GM18870 (cell line): ENCODE measurements at regions not wholly inside any gene's neighbourhood (a gene's known extent, or its start where the extent isn't known, plus 50 kb on each side); places are given as distances from the start of the nearest gene placed in this dataset.
"Not testable (repeated sequence)": the region's sequence is repeated elsewhere in the genome, so short reads cannot be mapped to it uniquely, and the experiment has no call there.

Experiments used
- ATAC-seq: cut with Tn5 transposase; IDR thresholded peaks from one replicate; pipeline ENCODE4 v1.9.1; 2021; ENCODE audit warnings: moderate library complexity; ENCODE audit not compliant: unreplicated experiment

DNA sequence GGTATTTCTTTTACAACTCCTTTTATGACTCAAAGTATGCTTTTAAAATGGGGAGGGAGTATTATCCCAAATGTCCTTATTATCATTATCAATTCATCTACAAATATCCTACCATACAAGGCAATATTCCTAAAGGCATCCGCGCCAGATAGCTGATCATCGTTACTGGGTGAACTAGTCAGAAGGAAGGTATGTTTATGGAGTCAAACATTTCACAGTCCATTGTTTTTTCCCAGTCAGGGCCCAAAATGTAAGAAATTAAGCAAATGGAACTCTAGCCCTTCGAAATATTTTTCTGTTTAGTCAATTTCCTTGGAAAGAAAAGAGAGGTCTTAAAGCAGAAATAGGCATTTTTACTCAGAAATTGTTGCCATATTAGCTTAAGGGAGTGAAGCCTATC, 188.5 kb upstream of the CCNG1 start:
- ATAC-seq, result no peak

DNA sequence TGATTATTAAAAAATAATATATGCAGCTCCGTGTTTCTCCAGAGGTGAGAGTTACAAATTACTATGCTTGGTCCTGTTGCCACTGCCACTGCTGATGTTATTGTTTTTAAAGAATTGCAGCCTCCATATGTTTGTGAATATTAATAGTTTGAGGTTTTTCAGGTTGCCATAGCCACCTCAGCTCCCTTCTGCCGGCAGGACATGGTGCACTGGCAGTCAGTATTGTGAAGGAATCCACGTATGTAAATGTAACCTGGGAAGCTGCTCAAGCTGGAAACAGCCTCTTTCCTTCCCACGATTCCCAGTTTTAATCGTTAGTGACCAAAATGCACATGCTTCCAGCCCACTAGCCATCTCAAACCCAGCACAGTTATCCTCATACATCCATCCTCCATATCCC, 184.4 kb upstream of the CCNG1 start:
- no peak for ATAC-seq

DNA sequence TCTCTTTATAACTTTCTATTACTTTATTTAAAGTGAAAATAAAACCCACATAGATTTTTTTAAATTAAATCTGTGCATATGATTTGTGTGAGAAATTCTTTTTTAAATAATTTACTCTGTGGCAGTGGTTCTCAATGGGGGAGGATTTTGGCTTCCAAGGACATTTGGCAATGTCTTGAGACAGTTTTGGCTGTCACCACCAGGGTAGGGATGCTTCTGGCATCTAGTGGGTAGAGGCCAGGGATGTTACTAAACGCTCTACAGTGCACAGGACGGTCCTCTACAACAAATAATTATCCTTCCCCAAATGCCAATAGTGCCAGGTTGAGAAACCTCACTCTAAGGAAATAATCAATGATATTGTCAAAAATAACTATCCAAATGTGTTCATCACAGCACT, 177.9 kb upstream of the CCNG1 start:
- no peak for ATAC-seq

GRCh38 chr5:163260471-163260870, 176.9 kb upstream of the CCNG1 start:
- ATAC-seq, result no peak

GRCh38 chr5:163260961-163261360, 176.4 kb upstream of the CCNG1 start:
- ATAC-seq, result no peak

DNA sequence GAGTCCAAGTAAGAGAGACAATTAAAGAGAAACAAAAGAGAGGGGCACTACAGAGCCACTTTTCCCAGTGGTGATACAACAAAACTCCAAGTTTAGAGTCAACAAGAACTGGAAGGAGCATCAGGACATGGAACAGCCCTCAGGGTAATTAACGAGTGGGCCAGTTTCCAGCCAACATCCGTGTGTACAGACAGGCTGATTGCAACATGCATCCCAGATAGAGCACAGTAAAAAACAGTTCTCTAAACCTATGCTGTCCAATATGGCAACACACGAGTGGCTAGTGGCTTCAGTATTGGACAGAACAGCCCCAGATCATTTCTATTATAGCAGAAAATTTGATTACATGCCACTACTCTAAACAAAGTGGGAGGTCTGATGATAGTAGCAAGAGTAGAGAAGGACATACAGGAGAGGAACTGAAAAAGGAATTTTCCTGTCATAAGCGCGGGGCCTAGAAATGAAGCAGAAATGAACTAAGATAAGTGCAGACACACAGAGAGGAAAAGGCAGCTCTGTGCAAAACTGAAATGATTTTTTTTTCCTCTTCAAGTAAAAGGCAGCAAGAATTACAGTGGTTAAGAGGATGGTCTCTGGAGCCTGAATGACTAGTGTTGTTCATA, 175.6 kb upstream of the CCNG1 start:
- no peak for ATAC-seq

- ATAC-seq, result not testable (repeated sequence)
Measured at GRCh38 chr5:163266249-163266648, 171.1 kb upstream of the CCNG1 start.

DNA sequence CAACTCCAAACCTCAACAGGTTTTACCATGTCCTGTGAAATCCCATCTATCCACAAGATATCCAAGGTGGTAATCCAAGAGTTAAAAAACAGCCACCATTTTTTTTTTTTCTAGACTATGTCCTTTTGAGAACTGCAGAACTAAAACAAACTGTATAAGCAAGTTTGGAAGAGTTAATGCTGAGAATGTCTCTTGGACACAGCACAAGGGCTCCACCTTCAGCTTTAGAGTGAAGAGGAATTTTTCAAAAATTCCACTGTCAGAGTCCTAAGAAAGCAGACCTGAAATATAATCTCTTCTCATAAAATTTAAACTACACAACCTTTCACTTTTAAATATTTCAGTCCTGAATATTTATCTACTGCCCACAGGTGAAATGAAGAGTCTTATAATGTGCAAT, 167.8 kb upstream of the CCNG1 start:
- ATAC-seq, result no peak

- no peak for ATAC-seq
Measured at GRCh38 chr5:163276466-163276865, 160.9 kb upstream of the CCNG1 start.

DNA sequence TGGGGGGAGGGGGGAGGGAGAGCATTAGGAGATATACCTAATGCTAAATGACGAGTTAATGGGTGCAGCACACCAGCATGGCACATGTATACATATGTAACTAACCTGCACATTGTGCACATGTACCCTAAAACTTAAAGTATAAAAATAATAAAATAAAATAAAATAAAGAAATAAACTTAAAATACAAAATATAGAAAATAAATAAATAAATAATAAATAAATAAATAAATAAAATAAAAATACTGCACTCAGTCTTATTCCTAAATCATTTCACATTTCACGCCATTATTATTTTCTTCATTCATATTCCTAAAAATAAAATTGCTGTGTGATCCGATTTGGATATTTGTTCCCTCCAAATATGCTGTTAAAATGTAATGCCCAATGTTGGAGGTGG, 156.5 kb upstream of the CCNG1 start:
- not testable (repeated sequence) for ATAC-seq

- no peak for ATAC-seq
Measured at GRCh38 chr5:163281512-163281911, 155.9 kb upstream of the CCNG1 start.

DNA sequence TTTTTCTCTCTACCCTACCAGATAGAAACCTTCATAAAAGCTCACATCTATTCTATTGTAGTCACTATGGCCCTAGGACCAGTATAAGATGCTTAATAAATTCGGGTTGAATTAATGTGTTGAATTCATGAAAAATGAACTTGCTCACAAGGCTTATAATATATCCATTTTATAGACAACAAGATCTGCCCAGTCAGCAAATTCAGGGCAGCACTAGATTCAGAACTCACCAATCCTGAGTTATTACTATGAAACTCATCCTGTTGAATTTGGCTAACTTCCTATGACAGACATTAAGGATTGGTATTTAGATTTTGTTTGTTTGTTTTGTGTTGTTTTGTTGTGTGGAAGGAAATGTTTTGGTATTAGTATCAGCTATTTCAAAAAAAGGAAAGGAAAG, 143.6 kb upstream of the CCNG1 start:
- ATAC-seq, result no peak

DNA sequence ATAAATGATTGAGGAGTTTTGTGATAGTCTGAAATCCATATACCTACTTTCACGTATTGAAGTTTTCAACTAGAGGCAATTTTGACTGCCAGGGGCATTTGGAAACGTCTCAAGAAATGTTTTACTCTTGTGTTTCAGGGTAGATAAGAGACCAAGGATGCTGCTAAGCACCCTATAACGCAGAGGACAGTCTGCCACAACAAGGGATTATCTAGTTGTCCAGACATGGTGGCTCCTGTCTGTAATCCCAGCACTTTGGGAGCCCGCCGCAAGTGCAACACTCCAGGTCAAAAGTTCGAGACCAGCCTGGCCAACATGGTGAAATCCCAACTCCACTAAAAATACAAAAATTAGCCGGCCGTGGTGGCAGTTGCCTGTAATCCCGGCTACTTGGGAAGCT, 133.7 kb upstream of the CCNG1 start:
- ATAC-seq, result no peak

GRCh38 chr5:163305655-163306054, 131.7 kb upstream of the CCNG1 start:
- ATAC-seq, result no peak

DNA sequence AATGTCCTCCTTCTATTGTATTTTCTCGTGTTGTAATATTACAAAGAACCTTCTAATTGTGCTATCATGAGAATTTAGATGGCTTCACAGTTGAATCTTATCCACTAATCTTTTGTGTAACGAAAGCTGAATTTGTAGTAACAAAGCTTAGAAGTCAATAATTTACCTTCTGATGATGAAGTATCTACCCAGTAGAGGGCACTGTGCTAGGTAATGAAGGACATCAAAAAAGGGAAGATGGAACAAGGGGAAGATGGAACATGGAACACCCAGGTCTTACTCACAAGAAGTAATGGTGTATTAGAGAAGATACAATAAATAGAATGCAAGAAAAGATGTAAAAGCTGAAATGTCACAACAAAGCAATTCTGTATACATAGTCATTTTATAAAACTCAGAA, 131.0 kb upstream of the CCNG1 start:
- ATAC-seq, result peak; percentile 36

GRCh38 chr5:163309914-163310313, 127.5 kb upstream of the CCNG1 start:
- no peak for ATAC-seq

GRCh38 chr5:163310997-163311396, 126.4 kb upstream of the CCNG1 start:
- peak; percentile 67 for ATAC-seq

DNA sequence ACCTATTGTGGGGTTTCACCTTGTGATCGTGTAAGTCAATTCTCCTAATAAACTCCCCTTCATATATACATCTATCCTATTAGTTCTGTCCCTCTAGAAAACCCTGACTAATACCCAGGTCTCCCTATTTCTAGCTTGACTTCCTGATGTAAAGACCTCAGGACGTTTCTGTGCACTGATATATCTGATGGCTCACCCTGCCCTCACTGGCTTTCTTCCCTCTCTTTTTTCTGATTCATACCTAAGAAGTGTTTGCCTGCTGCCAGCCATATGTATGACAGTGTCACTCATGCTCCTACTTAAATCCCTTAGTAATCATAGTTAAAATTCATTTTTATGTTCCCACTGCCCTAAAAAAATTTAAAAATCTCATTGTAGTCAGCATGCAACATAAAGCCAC, 124.8 kb upstream of the CCNG1 start:
- no peak for ATAC-seq

- not testable (repeated sequence) for ATAC-seq
Measured at GRCh38 chr5:163313049-163313448, 124.3 kb upstream of the CCNG1 start.

- ATAC-seq, result not testable (repeated sequence)
Measured at GRCh38 chr5:163316374-163316773, 121.0 kb upstream of the CCNG1 start.

DNA sequence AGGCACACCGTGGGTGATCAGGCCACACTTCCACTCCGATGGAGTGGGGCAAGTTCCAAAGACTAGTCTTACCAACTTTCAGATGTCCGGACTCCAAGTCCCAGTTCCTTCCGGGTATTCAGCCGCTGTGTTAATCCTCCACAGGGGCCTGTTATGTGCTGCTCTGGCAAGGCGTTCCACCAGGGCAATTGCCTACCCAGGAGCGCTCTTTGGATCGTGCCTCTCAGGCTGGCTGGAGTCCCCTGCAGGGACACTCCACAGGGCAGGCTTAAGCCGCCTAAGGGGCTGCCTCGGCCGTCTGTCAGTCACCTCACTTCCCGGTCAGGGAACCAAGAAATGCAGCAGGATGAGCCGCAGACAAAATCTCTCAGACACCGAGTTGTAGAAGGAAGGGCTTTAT, 118.7 kb upstream of the CCNG1 start:
- ATAC-seq, result no peak

- no peak for ATAC-seq
Measured at GRCh38 chr5:163321511-163321910, 115.9 kb upstream of the CCNG1 start.
